ENCODE measurements at regions not wholly inside any gene's neighbourhood (a gene's known extent, or its start where the extent isn't known, plus 50 kb on each side); places are given as distances from the start of the nearest gene placed in this dataset.

DNA sequence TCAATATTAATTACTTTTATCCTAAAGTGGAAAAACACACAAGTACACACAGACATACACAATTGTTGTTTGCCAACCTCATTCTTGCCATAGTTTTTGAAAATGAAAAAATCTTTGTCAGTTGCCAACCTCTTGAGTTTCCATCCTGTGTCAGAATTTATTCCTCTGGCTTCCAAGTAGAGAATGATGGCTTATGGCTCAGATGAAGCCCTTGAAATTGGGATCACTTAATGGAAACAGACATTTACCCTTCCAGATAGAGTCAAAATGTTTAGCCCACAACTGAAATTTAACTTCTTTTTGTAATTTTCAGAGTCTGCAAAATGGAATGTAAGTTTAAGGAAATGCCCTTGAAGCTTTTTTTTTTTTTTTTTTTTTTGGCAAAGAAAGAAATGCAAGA is 321.6 kb upstream of the TNP1 start:
- TF ChIP-seq, protein P1, sequence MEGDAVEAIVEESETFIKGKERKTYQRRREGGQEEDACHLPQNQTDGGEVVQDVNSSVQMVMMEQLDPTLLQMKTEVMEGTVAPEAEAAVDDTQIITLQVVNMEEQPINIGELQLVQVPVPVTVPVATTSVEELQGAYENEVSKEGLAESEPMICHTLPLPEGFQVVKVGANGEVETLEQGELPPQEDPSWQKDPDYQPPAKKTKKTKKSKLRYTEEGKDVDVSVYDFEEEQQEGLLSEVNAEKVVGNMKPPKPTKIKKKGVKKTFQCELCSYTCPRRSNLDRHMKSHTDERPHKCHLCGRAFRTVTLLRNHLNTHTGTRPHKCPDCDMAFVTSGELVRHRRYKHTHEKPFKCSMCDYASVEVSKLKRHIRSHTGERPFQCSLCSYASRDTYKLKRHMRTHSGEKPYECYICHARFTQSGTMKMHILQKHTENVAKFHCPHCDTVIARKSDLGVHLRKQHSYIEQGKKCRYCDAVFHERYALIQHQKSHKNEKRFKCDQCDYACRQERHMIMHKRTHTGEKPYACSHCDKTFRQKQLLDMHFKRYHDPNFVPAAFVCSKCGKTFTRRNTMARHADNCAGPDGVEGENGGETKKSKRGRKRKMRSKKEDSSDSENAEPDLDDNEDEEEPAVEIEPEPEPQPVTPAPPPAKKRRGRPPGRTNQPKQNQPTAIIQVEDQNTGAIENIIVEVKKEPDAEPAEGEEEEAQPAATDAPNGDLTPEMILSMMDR (IDR thresholded peaks at IDR 0.05) = no peak
- TF ChIP-seq POLR2A (IDR thresholded peaks at IDR 0.05) = no peak
